Endometrium (tissue), 2 donors: ENCODE measurements at regions not wholly inside any gene's neighbourhood (a gene's known extent, or its start where the extent isn't known, plus 50 kb on each side); places are given as distances from the start of the nearest gene placed in this dataset.
"Not testable (repeated sequence)": the region's sequence is repeated elsewhere in the genome, so short reads cannot be mapped to it uniquely, and the experiment has no call there.

Source experiments
- FAIRE-seq: peaks from 2 replicates; lab custom pipeline; 2012; peaks lifted over from hg19 to GRCh38; lab: Jason Lieb, UNC
- donor health status: control.
- donor health status: control.

- no peak for FAIRE-seq
These were observed 807.4 kb upstream of the CRIM1 start for GRCh38 chr2:35548171-35548570.

DNA sequence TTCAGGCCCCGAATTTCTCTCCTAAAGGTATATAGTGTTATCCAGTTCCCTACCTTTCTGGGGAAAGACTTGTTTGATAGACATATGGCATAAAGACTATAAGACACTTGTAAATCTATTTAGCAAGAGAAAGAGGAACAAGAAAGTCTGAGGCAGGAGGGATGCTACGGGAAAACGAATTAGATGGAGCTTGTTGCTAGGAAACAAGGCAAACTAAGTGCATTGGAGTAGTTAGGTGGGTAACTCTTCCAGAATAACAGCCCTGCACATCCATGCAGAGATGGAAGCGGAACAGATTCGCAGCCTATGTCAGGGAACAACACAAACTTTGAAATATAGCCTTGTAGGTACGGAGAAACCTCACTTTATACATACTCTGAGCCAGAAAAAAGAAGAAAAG lies 810.3 kb upstream of the CRIM1 start:
- no peak for FAIRE-seq

GRCh38 chr2:35538796-35539195 lies 816.8 kb upstream of the CRIM1 start:
- no peak for FAIRE-seq

- no peak for FAIRE-seq
These were observed 824.9 kb upstream of the CRIM1 start for GRCh38 chr2:35530615-35531135.

DNA sequence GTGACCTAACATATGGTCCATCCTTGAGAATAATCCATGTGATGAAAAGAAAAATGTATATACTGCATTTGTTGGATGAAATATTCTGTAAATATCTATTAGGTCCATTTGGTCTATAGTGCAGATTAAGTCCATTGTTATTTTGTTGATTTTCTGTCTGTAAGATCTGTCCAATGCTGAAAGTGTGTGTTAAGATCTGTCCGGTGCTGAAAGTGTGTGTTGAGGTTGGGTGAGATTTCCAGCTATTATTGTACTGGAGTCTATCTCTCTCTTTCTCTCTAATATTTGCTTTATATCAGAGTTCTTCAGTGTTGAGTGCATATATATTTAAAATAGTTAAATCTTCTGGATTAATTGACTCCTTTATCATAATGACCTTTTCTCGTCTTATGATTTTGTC lies 828.8 kb upstream of the CRIM1 start:
- FAIRE-seq: no peak

GRCh38 chr2:35522450-35522849 lies 833.1 kb upstream of the CRIM1 start:
- no peak for FAIRE-seq

DNA sequence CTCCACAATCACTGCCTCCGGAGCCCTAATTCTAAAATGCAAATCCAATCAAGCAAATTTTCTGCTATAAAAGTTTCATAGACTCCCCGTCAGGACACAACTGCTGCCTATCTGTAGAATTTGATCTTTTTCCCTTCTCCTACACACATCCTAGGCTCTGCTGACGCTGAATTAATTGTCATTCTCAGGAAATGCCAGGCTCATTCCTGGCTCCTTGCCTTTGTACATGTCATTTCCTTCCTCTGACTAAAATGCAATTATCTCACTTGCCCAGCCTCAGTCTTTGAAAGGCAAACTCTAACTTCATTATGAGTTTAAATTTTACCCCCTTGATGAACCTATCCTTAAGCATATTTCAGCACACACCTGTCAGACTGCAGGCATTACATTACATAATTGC lies 844.9 kb upstream of the CRIM1 start:
- FAIRE-seq: no peak

GRCh38 chr2:35508601-35509000 lies 847.0 kb upstream of the CRIM1 start:
- FAIRE-seq: no peak

DNA sequence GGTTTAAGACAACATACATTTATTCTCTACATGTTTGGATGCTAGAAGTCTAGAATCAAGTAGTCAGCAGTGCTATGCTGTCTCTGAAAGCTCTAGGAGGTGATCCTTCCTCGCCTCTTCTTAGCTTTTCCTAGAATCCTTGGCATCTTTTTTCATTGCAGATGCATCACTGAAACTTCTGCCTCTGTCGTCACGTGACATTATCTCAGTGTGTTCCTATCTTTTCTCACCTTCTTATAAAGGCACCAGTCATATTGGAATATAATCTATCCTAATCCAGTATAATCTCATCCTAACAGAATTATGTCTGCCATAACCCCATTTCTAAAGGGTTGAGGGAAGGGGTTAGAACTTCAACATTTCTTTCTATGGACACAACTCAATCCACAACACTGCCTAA lies 851.2 kb upstream of the CRIM1 start:
- no peak for FAIRE-seq

GRCh38 chr2:35503738-35504199 lies 851.8 kb upstream of the CRIM1 start:
- no peak for FAIRE-seq

- FAIRE-seq: no peak
These were observed 852.3 kb upstream of the CRIM1 start for GRCh38 chr2:35503311-35503710.

DNA sequence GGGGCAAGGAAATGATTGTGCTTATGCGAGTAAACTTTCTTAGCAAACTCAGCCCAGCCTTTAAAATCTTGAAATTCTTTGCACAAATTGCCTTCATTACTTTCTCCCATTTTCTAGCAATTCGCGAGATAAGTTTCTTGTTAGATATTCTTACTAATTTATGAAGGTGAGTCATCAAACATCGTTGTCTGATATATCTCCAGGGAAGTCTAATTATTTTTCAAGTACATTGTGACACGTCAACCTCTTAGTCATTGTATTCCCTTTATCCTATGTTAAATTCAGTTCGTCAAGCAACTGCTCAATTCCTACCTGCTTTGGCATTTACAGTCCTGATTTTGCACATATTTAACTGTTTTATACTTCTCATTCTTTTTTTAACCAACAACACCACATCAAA lies 854.5 kb upstream of the CRIM1 start:
- no peak for FAIRE-seq

DNA sequence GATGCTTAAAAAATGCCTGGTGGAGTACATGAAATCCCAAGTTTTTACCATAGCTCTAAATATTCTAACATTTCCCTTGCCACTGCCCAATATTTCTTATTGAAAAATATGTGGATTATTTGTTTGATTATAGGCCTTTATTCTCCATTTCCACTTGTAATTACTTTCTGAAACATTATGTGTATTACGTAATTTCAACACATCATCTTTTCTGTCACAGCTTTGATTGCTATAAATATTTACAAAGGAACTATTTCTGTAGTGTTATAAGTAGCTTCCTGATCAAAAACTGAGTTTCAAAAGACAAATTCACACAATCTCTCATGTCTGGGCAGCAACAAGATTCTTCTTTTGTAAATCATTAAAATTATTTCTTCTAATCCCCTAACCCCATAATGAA lies 859.6 kb upstream of the CRIM1 start:
- no peak for FAIRE-seq

DNA sequence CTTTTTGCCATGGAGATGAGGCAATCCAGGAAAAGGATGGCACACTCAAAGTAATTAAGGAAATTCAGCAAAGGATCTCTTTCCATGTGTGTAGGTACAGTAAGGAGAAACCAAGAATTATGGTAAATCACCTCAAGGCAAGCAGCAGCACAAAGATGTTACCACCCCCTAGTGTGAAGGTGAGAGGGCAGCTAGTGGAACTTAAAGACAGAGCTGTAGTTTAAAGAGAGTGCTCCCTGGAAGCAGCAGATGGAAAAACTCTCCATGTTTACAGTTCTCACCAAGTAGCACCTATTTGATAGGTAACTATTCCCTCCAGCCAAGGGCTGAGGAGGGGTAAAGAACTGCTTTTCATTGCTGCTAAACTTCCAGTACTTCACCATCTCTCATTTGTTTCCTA lies 860.4 kb upstream of the CRIM1 start:
- FAIRE-seq: no peak

DNA sequence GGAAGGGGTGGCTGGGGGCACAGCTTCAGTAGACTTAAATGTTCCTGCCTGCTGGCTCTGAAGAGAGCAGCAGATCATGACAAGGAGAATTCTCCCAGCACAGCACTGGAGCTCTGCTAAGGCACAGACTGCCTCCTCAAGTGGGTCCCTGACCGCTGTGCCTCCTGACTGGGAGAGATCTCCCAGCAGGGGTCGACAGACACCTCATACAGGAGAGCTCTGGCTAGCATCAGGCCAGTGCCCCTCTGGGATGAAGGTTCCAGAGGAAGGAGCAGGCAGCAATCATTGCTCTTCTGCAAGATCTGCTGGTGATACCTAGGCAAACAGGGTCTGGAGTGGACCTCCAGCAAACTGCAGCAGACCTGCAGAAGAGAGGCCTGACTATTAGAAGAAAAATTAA lies 877.5 kb upstream of the CRIM1 start:
- FAIRE-seq: not testable (repeated sequence)

- FAIRE-seq: no peak
These were observed 887.3 kb upstream of the CRIM1 start for GRCh38 chr2:35468245-35468644.

- FAIRE-seq: no peak
These were observed 891.6 kb upstream of the CRIM1 start for GRCh38 chr2:35463805-35464596.

DNA sequence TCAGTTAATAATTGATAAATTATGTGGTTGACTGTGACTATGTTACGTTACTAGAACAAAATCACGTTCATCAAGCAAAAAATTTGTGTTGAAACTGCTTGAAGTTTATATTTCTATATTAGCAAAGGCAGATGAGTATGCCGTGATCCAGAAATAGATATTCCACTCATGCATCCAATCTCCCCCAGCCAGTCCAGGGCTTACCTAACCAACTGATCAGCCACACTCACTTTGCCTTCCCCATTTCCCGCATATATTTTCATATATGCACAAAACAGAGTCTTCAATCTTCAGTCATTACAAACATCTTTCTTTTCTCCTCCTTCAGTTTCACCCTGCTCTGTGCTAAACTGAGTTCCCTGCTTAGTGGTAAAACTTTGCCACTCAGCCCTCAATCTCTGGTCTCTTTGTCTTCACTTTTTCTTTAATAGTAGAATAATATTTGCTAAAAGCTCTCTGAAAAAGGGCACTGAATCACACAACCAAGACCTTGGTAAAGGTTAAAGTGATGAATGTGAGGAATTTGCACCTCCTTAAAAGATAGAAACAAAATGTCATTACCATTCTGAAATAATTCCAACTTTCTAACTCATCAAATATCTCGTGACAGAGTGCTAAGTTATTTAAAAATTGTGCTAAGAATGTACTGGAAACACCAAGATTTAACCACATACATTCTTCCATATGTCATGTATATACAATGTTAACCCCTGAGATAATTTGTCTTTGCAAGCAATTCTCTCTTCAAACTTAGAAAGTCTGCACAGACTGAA lies 893.2 kb upstream of the CRIM1 start:
- no peak for FAIRE-seq

- FAIRE-seq: no peak
These were observed 894.2 kb upstream of the CRIM1 start for GRCh38 chr2:35461406-35461805.

DNA sequence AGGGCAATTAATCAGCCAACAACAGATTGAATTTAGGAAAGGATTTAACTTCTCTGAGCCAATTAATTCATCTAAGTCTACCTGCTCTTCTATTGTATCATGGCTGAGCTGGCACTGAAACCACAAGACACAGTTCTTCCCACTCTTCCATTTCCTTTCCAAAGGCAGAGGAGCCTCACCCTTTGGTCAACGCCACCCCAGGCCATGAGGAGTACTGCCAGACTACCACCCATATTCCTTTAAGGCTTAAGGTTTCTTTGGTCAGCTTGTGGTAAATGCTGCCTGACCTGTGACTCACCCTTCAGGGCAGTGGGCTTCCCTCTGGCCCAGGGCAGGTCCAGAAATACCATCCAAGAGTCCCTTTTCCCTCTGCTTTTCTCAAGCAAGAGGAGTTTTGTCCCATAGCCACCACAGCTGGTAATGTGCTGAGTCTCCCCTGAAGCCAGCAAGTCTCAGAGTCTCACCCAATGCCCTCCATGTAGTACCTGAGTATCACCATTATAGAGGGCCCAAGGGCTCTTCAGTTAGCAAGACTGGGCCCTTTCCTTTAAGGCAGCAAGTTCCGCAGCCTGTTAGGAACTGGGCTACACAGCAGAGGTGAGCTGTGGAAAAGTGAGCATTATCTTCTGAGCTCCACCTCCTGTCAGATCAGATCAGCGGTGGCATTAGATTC lies 900.5 kb upstream of the CRIM1 start:
- FAIRE-seq: no peak

- FAIRE-seq: no peak
These were observed 907.8 kb upstream of the CRIM1 start for GRCh38 chr2:35447821-35448220.

DNA sequence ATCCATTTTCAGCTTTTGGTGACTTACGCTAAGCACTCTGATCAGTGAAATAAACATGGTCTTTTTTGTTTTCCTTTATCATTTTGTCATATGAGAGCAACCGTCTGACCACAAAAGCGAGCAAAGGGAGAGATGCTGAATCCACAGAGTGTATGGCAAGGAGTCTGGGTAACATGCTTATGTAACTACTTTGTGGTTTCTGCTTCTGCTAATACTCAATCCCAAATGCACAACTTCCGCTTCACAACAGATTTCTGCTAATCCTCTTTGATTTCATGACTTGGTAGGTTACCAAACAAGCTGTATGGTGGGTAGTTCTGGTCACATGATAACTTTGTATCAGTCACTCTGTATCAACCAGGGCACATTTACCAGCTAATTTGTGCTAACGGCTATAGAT lies 908.4 kb upstream of the CRIM1 start:
- FAIRE-seq: no peak

GRCh38 chr2:35443087-35443486 lies 912.5 kb upstream of the CRIM1 start:
- no peak for FAIRE-seq
